HG02938 (cell line): ENCODE measurements at regions not wholly inside any gene's neighbourhood (a gene's known extent, or its start where the extent isn't known, plus 50 kb on each side); places are given as distances from the start of the nearest gene placed in this dataset.

Experiments used
- ATAC-seq: cut with Tn5 transposase; IDR thresholded peaks from one replicate; pipeline ENCODE4 v1.9.1; 2021; ENCODE audit warnings: mild to moderate bottlenecking, moderate library complexity; ENCODE audit not compliant: unreplicated experiment

DNA sequence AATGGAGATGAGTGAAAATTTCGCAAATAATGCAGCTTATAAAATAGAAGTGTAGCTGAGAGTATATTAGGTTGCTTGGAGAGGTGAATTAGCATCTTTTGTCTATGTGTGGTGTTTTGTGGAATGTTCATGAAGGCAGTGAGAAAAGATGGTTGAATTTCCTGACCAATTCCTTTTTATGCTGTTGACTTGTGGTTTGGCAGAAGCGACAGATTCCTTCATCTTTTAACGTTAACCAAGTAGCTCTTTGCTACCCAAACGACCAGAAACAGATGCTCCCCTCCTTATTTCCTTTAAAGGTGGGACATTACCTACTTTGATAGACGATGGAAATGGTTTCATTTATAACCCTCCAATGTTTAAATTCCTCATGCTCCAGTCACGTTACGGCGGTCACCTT lies 390.5 kb downstream of the QKI start:
- ATAC-seq = no peak

DNA sequence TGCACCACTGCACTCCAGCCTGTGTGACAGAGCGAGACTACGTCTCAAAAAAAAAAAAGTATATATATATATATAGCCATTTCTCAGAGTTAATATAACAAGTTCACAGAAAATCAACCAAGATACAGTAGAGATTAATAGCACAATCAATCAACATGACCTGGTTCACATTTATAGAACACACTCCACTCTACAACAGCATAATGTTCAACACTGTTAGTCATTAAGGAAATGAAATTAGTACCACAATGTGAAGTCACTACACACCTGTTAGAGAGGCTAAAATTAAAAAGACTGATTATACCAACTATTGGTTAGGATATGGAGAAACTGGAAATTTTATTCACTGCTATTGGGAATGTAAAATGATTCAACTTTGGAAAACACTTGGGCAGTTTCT lies 387.7 kb downstream of the QKI start:
- ATAC-seq = no peak

DNA sequence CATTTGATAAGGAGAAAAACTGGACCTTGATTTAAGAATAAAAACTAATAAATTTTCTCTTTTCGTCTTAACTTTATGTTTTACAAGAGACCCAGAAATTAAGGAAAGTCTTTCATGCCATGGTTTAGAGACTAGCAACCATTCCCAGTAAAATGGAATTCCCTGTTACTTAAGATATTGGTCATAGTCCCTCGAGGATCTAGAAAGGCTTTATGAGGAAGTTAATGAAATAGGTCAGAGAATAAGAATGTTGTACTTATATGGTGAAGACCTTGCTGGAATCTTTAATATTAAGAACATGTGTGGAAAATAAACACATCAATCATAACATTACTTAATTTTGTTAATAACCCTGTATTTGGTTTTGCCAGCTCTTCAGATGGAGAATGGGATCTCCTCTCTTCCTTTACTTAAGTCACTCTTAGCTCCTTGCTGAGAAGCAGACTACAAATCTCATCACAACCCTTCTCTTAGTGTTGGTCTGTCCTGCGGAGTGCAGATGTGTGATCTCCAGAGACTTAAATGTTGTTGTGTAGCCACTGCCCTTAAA lies 382.9 kb downstream of the QKI start:
- ATAC-seq = no peak

- peak; percentile 97 for ATAC-seq
Measured at GRCh38 chr6:163793011-163793983, 378.8 kb downstream of the QKI start.

- ATAC-seq = no peak
Measured at GRCh38 chr6:163790266-163790840, 375.8 kb downstream of the QKI start.

- no peak for ATAC-seq
Measured at GRCh38 chr6:163789199-163789810, 374.8 kb downstream of the QKI start.

DNA sequence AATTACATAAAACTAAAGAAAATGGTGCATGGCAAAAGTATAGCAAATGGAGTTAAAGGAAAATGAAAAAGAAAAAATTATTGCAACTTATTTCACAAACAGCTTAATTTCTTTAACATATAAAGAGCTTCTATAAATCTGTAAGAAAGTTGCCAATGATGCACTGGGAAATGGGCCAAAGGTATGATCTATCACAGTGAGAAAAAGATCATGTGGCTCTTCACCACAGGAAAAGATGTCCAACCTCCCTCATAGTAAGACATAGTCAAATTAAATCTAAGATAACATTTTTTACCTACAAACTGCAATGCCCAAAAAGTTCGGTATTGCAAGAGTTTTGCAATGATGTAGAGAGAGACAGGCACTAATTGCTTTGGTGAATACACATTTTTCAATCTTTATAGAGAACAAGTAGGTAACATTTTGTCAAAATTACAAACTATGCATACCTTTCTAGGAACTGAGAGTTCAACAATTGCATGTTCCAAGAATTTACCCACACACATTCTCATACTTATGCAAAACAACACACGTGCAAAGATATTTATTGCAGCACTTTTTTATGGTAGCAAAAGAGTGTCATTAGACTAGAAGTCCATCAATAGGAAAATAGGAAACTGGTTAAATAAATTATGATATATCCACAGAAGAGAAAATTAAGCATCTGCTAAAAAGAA lies 372.6 kb downstream of the QKI start:
- no peak for ATAC-seq

GRCh38 chr6:163782436-163783003 lies 368.0 kb downstream of the QKI start:
- ATAC-seq = peak; percentile 81

DNA sequence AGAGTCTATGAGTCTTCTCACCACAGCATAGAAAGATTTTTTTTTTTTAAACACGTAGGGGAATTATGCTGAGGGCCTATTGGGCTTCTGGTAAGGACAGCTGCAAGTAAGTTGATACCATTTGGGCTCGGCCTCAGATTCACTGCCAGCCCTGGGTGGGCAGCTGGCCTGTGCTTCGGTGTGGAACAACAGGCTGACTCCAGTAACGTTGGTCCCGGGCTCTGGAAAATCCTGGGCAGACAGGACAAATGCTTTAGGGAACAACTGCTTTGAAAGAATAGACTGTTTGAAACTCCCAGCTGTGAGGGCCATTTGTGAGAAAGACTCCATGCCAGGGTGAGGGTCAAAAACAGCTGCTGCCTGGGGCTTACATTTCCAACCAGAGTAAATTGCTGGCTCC lies 366.5 kb downstream of the QKI start:
- no peak for ATAC-seq

- ATAC-seq = no peak
Measured at GRCh38 chr6:163779727-163780284, 365.3 kb downstream of the QKI start.

GRCh38 chr6:163777716-163778115 lies 363.2 kb downstream of the QKI start:
- ATAC-seq = no peak

GRCh38 chr6:163776906-163777686 lies 362.6 kb downstream of the QKI start:
- ATAC-seq = no peak

DNA sequence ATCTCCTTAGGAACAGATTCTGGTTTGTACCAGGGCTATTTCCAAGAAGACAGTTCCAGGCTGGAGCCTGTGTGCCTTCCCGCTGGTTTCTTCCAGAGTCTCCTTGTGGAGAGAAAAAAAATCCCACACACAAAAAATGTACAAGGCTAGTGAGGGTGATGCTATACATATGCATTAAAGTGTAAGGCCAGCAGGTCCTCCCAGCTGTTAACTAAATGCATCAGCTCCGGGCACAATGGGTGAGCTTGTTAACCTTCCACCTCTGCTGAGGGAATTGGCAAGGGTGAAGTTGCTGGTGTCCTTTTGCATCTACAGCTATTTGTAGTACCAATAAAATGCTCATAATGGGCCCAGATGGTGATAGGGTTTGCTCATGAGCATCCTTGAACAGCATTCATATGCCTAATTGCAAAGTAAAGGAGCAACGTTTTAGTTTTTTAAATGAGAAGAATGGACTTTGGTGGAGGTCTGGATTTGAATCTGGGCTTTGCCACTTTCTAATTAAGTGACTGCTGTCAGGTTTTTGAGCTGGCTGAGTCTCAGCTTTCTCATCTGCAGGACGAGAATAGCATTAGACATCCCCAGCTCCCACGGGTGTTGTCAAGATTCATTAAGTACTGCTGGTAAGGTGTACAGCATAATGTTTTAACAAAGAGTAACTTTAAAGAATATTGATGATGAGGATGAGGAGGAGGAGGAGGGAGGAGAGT lies 361.8 kb downstream of the QKI start:
- ATAC-seq = no peak

DNA sequence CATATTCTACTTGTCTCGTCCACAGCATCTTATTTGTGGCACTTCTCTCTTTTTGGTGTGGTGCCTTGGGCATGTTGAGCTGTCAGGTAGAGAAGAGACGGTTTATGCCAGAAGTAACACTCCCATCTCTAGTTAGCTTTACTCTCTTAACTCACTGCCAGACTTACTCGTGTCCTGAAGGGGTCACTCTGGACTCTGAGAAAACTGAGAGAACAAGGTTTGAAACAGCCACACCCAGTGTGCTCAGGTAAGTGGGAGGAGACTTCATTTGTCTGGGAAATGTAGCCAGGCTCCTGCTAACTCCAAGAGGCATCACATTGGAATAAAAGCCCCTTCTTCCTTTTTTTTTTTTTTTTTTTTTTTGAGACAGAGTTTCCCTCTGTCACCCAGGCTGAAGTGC lies 360.8 kb downstream of the QKI start:
- ATAC-seq = no peak

DNA sequence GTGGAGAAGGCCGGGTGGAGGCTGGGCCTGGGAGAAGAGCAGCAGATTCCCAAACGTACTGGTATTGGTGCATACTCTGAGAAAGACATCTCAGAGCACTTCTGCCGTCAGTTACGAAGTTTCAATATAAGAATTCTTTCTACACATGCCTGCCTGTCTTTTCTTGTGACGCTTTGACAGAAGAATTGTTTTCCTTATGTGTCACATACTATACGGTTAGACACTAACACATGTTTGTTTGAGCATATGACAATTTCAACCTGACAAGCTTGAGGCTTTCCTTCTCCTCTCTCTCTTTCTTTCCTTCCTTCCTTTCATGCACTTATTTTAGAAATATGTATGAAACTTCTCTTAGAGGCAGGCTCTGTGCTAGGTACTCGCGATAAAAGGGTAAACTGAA lies 360.0 kb downstream of the QKI start:
- ATAC-seq = no peak

DNA sequence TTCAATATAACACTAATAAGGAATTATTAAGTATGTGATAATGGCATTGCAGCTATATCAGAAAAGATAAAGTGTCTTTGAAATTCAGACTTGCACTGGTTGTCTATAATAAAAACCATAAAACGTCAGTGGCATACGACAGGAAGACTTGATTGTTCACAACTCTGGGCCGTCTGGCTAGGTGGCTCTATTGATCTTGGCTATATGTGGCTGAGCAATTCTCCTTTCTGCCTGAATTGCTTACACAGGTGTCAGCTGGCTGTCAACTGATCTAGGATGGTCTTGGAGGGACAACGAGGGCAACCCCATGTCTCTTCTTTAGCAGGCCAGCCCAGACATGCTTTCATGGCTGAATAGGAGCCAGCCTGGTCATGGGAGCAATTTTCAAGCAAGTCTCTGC lies 359.1 kb downstream of the QKI start:
- ATAC-seq = no peak

- no peak for ATAC-seq
Measured at GRCh38 chr6:163772701-163773100, 358.2 kb downstream of the QKI start.

DNA sequence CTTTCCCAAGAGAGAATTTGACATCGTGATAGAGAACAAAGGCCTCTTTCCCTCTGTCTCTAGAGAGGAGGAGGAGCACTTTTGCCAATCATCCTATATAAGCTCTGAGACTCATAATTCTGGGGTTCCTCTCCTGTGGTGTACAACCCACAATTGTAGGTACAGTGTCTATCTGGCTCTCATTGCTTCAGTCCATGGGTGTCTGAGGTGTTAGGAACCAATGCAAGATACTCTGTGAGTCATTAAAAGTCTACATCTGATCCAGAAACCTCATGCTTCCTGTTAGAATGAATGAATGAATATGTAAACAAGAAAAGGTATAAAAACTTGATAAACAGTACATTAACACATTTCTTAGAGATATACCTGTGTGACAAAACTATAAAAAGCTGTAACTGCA lies 356.7 kb downstream of the QKI start:
- no peak for ATAC-seq

DNA sequence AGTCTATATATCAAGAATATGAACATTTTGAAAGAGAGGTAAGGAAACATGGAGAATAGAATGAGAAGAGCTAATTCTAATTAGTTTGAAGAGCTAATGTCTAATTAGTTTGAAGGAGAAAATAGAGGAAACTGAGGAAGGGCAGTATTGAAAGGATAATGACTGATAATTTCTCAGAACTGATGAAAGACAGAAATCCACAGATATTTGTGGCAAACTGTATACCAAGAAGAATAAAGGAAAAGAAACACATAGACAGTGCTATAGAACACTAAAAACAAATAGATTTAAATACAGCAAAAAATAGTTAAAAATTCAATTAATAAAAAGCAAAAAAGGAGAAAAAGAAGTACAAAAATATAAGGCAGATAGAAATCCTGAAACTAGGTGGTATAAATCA lies 354.4 kb downstream of the QKI start:
- ATAC-seq = no peak
